NCI-H446 treated with DMSO at 0.1 percent for 48 hours (cell line): ENCODE measurements at regions not wholly inside any gene's neighbourhood (a gene's known extent, or its start where the extent isn't known, plus 50 kb on each side); places are given as distances from the start of the nearest gene placed in this dataset.

Experiments used
- DNase-seq: peaks from one replicate; lab custom pipeline; 2025; lab: John Stamatoyannopoulos, UW

- DNase-seq, result no peak
These were observed 174.2 kb downstream of the BUD13 start for GRCh38 chr11:116598556-116598955.

- no peak for DNase-seq
These were observed 174.8 kb downstream of the BUD13 start for GRCh38 chr11:116598036-116598435.

- DNase-seq, result no peak
These were observed 176.2 kb downstream of the BUD13 start for GRCh38 chr11:116596346-116597260.

- no peak for DNase-seq
These were observed 177.4 kb downstream of the BUD13 start for GRCh38 chr11:116595305-116595880.

- no peak for DNase-seq
These were observed 181.8 kb downstream of the BUD13 start for GRCh38 chr11:116590844-116591570.

DNA sequence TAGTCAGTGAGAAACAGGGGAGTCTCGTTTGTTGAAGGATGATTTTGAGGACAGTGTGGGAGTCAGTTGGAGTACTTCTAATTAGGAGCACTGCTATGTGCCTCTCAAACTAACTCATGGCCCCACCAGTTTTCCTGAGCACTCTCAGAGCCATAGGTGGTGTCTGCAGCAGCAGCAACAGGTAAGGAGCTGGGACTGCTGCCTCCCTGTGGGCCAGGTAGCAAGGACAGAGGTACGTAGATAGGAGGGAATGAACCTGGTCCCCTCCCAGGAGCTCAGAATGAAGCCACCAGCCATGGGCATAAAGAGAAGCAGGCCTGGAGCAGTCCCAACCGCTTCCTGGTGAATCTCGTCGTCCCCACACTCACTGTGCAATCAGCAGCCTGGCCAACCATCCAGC lies 183.4 kb downstream of the BUD13 start:
- DNase-seq, result no peak

- DNase-seq, result no peak
These were observed 186.4 kb downstream of the BUD13 start for GRCh38 chr11:116586392-116586791.

DNA sequence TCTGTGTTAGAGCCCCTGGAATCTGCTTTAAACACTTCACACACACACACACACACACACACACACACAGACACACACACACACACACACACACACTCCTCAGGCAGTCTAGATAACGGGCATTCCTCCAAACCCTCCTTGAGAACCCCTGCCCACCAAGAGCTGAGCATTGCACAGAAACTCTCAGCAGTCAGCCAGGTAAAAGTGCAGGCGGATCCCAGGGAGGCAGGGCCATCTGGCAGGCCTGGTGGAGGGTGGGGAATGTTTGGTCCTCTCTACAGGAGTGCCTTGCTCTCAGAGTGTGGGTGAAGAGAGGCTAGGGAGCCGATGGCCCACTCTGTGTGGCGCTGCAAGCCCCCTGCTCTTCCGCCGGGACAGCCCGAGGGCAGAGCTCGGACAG lies 190.2 kb downstream of the BUD13 start:
- no peak for DNase-seq

GRCh38 chr11:116581349-116581748 lies 191.4 kb downstream of the BUD13 start:
- DNase-seq, result no peak

- DNase-seq, result peak; percentile 81
These were observed 192.0 kb downstream of the BUD13 start for GRCh38 chr11:116580799-116581198.

DNA sequence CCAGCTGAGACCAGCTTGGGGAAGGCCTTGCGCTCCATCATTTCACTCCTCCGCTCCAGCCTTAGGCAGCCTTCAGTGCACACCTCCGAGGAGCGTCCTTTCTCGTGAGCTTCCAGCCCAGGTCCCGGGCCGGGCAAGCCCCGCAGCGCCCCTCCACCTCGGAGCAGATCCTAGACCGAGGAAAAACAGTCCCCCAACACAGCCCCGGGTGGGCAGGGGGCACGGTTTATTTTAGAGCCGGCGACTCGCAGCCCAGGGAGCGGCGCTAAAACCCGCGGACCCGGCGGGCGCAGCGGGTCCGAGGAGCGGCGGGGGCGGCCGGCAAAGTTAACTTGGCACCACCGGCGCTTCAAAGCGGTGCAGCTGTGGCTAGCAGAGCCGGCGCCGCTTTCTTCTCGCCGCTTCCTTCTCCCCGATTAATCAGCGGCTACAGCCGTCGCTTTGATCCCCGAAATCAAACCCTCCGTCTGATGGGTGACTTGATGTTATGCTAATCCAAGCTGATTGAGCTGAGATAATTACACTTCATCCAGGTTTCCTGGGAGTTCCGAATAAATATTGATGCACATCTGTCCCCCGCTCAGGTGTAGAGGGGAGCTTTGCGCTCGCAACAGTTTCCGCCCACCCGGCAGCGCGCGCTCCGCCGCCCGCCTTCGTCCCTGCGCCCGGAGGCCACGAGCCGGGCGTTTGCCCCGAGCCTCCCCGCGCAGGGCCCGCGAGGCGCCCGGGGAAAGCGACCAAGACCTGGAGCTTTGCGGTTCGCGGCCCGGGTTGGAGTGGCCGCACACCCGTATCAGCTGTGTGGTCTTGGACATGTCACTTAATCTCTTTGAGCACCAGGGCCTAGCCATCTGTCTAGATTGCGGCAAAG lies 192.7 kb downstream of the BUD13 start:
- DNase-seq, result no peak

DNA sequence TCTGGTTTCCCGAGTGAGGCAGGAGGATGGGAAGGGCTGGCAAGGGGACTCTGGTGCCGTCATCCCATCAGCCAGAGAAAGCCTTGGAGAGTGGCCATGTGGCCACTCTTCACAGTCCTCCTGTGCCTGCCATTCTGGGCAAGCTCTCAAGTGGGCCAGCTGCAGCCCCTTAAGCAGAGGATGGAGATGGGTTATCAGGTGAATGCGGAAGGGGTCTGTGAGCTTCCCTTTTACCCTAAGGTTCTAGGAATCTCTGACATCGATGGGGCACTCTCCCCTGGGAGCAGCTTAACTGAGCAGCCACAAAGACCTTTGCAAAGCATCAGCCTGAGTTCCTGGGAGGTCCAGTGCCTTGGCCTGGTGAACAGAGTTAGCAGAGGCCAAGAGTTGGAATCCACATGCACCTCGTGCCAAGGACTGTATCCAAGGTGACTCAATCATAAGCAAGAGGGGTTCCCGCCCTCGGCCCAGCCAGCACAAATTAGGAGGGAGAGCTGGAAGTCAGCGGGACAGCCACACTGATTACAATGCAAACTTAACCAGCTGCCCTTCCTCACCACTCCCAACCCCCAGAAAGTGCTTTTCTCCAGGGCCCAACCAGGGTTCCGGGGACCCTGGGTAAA lies 193.6 kb downstream of the BUD13 start:
- DNase-seq, result peak; percentile 93

DNA sequence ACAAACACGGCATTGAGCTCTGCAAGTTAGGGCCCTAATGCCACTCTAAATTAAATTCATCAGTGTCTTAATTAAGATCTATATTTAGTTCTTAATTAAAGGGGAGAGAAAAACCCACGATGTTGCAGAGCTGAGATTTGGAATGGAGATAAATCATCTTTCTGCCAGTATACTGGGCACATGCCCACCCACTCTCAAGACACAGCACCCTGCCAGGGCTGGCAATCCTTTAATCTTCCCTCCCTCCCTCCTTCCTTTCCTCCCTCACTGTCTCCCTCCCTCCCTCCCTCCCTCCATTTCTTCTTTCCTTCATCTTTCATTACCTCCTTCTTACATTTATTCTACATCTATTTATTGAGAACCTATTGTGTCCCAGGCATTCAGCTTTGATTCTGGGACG lies 194.8 kb downstream of the BUD13 start:
- no peak for DNase-seq

DNA sequence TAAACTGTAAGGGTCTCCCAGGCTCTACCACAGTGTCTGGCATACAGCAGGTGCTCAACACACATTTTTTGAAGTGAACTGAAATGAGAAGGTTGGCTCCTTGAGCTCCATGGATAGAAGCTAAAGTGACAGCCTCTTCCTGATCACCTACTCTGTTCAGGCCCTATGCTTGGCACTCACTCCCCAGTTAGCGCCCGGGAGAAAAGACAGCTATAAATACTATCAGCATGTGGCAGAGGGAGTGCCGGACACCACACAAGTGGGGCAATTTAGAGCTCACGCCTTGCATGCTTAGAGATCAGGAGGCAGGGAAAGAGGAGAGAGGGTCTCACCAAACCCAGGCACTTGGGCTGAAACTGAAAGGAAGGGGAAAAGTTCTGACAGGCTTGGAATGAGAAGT lies 195.5 kb downstream of the BUD13 start:
- DNase-seq, result no peak

GRCh38 chr11:116576526-116576925 lies 196.3 kb downstream of the BUD13 start:
- no peak for DNase-seq

GRCh38 chr11:116567721-116568242 lies 205.0 kb downstream of the BUD13 start:
- no peak for DNase-seq

DNA sequence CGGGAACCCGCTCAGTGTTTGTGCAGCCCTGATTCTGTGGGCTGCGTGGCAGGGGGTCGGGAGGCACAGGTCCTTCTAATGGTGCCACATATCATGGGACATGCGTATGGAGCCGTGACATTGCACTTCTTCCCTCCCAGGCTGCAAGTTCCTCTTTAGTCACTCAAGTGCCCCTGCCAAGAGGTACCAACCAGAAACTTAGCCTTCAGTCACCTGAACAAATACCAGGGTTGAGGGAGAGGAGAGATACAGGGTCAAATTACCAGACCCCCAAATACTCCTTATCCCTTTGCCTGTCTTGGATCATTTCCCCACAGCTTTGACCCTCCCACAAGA lies 209.1 kb downstream of the BUD13 start:
- no peak for DNase-seq

DNA sequence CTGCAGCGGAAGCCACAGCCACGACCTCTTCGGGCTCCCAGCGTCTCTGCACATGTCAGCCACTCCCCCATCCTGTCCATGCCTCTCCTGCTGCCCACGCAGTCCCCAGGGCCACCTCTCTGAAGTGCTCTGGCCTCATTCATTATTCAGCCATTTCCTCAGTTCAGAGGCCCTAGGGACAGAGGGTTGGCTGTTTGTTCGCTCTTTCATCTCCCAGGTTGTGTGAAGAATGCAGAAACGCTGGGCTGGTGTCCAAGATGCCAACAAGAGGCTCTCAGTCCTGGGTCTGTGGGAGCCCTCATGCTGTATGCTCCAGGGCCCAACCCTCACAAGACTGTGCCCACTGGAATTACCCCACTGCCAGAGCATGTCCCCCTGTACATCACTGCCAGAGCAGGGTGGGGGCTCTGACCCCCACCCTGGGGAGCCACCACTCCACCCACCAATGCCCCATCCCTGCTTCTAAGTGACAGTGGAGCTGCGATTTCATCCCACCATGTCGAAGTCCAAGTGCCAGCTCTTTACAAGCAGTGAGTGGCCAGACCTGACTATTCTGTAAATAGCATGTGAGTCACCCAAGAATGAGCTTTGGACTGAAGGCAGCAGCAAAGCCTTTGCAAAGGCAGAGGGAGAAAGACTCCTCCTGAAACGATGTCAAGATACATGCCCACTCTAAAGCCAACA lies 209.6 kb downstream of the BUD13 start:
- peak; percentile 40 for DNase-seq

- DNase-seq, result no peak
These were observed 212.2 kb downstream of the BUD13 start for GRCh38 chr11:116560589-116560988.

GRCh38 chr11:116558504-116559211 lies 214.1 kb downstream of the BUD13 start:
- DNase-seq, result no peak
